Esophagus mucosa (tissue), 1 donor: ENCODE measurements at regions not wholly inside any gene's neighbourhood (a gene's known extent, or its start where the extent isn't known, plus 50 kb on each side); places are given as distances from the start of the nearest gene placed in this dataset.
"Not testable (repeated sequence)": the region's sequence is repeated elsewhere in the genome, so short reads cannot be mapped to it uniquely, and the experiment has no call there.

Experiments used
- ATAC-seq: fragments of 200-7000 bp; cut with Tn5 transposase; one replicate; pipeline ENCODE4 v1.9.1; 2020
- donor health status: DM: yes; HTN: yes; CAD: no.

- not testable (repeated sequence) for ATAC-seq
Observed at GRCh38 chr4:124978536-124978935, 266.0 kb upstream of the ANKRD50 start.

- no peak for ATAC-seq
Observed at GRCh38 chr4:124977045-124977444, 264.5 kb upstream of the ANKRD50 start.

- ATAC-seq, result peak; percentile 39
Observed at GRCh38 chr4:124974152-124974551, 261.6 kb upstream of the ANKRD50 start.

- ATAC-seq, result no peak
Observed at GRCh38 chr4:124973716-124974115, 261.2 kb upstream of the ANKRD50 start.

- no peak for ATAC-seq
Observed at GRCh38 chr4:124970011-124970410, 257.5 kb upstream of the ANKRD50 start.

GRCh38 chr4:124965497-124965891 lies 253.0 kb upstream of the ANKRD50 start:
- ATAC-seq, result no peak

GRCh38 chr4:124964852-124965496 lies 252.4 kb upstream of the ANKRD50 start:
- ATAC-seq, result no peak

GRCh38 chr4:124964251-124964650 lies 251.7 kb upstream of the ANKRD50 start:
- no peak for ATAC-seq

- no peak for ATAC-seq
Observed at GRCh38 chr4:124961138-124961750, 248.7 kb upstream of the ANKRD50 start.

GRCh38 chr4:124958847-124959246 lies 246.3 kb upstream of the ANKRD50 start:
- ATAC-seq, result no peak

GRCh38 chr4:124955476-124955875 lies 242.9 kb upstream of the ANKRD50 start:
- no peak for ATAC-seq

GRCh38 chr4:124954046-124954445 lies 241.5 kb upstream of the ANKRD50 start:
- ATAC-seq, result no peak

- no peak for ATAC-seq
Observed at GRCh38 chr4:124953486-124953885, 241.0 kb upstream of the ANKRD50 start.

GRCh38 chr4:124953061-124953460 lies 240.5 kb upstream of the ANKRD50 start:
- ATAC-seq, result peak; percentile 72

- ATAC-seq, result no peak
Observed at GRCh38 chr4:124952601-124953000, 240.1 kb upstream of the ANKRD50 start.

GRCh38 chr4:124948976-124949597 lies 236.6 kb upstream of the ANKRD50 start:
- ATAC-seq, result no peak

GRCh38 chr4:124947622-124948265 lies 235.2 kb upstream of the ANKRD50 start:
- no peak for ATAC-seq

- ATAC-seq, result no peak
Observed at GRCh38 chr4:124946696-124947095, 234.2 kb upstream of the ANKRD50 start.

- no peak for ATAC-seq
Observed at GRCh38 chr4:124945422-124945821, 232.9 kb upstream of the ANKRD50 start.

GRCh38 chr4:124943938-124944337 lies 231.4 kb upstream of the ANKRD50 start:
- ATAC-seq, result no peak

GRCh38 chr4:124943145-124943889 lies 230.8 kb upstream of the ANKRD50 start:
- no peak for ATAC-seq

- ATAC-seq, result peak; percentile 92
Observed at GRCh38 chr4:124941267-124941666, 228.7 kb upstream of the ANKRD50 start.

GRCh38 chr4:124940387-124940786 lies 227.9 kb upstream of the ANKRD50 start:
- peak; percentile 56 for ATAC-seq
